Uterus (tissue), 3 donors: ENCODE measurements at regions not wholly inside any gene's neighbourhood (a gene's known extent, or its start where the extent isn't known, plus 50 kb on each side); places are given as distances from the start of the nearest gene placed in this dataset.

Experiments
- DNase-seq, 2 donors: peaks; one replicate each; pipeline ENCODE4 v3.0.0-alpha.2; 2019 to 2020
- H3K27ac ChIP-seq, 2 donors: fragments of 200-600 bp; sonication (generic); 1 replicate in 1 of 2; 2 replicates in 1 of 2; pipeline ENCODE4 v1.5.1; 2016 to 2018
- H3K27me3 ChIP-seq, 2 donors: fragments of 200-600 bp; sonication (generic); one replicate each; pipeline ENCODE4 v1.5.1; 2018 to 2019; ENCODE audit warnings: control low read depth in 1 of 2
- H3K36me3 ChIP-seq, 2 donors: fragments of 200-600 bp; sonication (generic); one replicate each; pipeline ENCODE4 v1.5.1; 2019; ENCODE audit warnings: control low read depth in 1 of 2
- H3K4me1 ChIP-seq, 2 donors: fragments of 200-600 bp; sonication (generic); one replicate each; pipeline ENCODE4 v1.5.1; 2018 to 2019; ENCODE audit warnings: control low read depth in 1 of 2
- H3K4me3 ChIP-seq, 2 donors: fragments of 200-600 bp; sonication (generic); 1 replicate in 1 of 2; 2 replicates in 1 of 2; pipeline ENCODE4 v1.5.1; 2018 to 2019; ENCODE audit warnings: mild to moderate bottlenecking in 1 of 2
- H3K9me3 ChIP-seq, 2 donors: fragments of 200-600 bp; sonication (generic); one replicate each; pipeline ENCODE4 v1.5.1; 2019; ENCODE audit warnings: control low read depth in 1 of 2
- CTCF ChIP-seq, 4 experiments: fragments of 200-600 bp in 2 of 4; fragments of 450-650 bp in 2 of 4; sonication (generic) in 2 of 4; IDR thresholded peaks; one replicate each; pipeline ENCODE4 v1.5.1; 2016 to 2019; ENCODE audit warnings: antibody characterized with exemption in 4 of 4, mild to moderate bottlenecking in 2 of 4, moderate library complexity in 1 of 4
- POLR2A ChIP-seq, 2 donors: fragments of 450-650 bp; IDR thresholded peaks; one replicate each; pipeline ENCODE4 v1.6.1; 2016; ENCODE audit warnings: antibody characterized with exemption in 2 of 2, mild to moderate bottlenecking in 1 of 2, moderate library complexity in 1 of 2
- intact Hi-C: fragments of 100-400 bp; cut with DNase I; formaldehyde crosslinking; loops from one replicate; pipeline ENCODE4 v1.15.1; 2023; ENCODE audit warnings: low total_unique reads
- donor health status: DM: yes; HTN: yes; CAD: no.

- TF ChIP-seq CTCF (IDR thresholded peaks at IDR 0.05) (no peak), POLR2A (IDR thresholded peaks at IDR 0.05) (no peak)
- DNase-seq = no peak
- no peak overlapping the region for H3K27ac ChIP-seq
- H3K4me1 ChIP-seq = no peaks in the 10 kb centered on the region
- no peaks in the 10 kb centered on the region for H3K36me3 ChIP-seq
- no peaks in the 10 kb centered on the region for H3K9me3 ChIP-seq
- no peak overlapping the region for H3K4me3 ChIP-seq
- intact Hi-C loops = no loop called here
- H3K27me3 ChIP-seq = peaks cover 0 to 2% of the 10 kb centered on the region in 2 donors
Observed at GRCh38 chr7:31398815-31399214, 58.3 kb upstream of the NEUROD6 start.

GRCh38 chr7:31407178-31407676, 66.7 kb upstream of the NEUROD6 start:
- H3K4me3 ChIP-seq = no peak overlapping the region
- no peaks in the 10 kb centered on the region for H3K36me3 ChIP-seq
- H3K9me3 ChIP-seq = no peaks in the 10 kb centered on the region
- no peak overlapping the region for H3K27ac ChIP-seq
- TF ChIP-seq CTCF (IDR thresholded peaks at IDR 0.05) = no peak
- TF ChIP-seq POLR2A (IDR thresholded peaks at IDR 0.05) = no peak
- H3K4me1 ChIP-seq = no peaks in the 10 kb centered on the region
- peaks cover 0 to 3% of the 10 kb centered on the region in 2 donors for H3K27me3 ChIP-seq
- DNase-seq = no peak
- intact Hi-C loops = no loop called here

- no peak overlapping the region for H3K27ac ChIP-seq
- H3K4me1 ChIP-seq = no peaks in the 10 kb centered on the region
- H3K27me3 ChIP-seq = peaks cover 0 to 3% of the 10 kb centered on the region in 2 donors
- intact Hi-C loops = no loop called here
- H3K36me3 ChIP-seq = no peaks in the 10 kb centered on the region
- no peak for DNase-seq
- TF ChIP-seq POLR2A (IDR thresholded peaks at IDR 0.05) (no peak), CTCF (IDR thresholded peaks at IDR 0.05) (no peak)
- H3K4me3 ChIP-seq = no peak overlapping the region
- H3K9me3 ChIP-seq = no peaks in the 10 kb centered on the region
Observed at GRCh38 chr7:31408140-31408729, 67.7 kb upstream of the NEUROD6 start.

- no peak for TF ChIP-seq POLR2A (IDR thresholded peaks at IDR 0.05)
- TF ChIP-seq CTCF (IDR thresholded peaks at IDR 0.05) = no peak
- Histone ChIP-seq H3K27me3 (no peaks in the 10 kb centered on the region), H3K36me3 (no peaks in the 10 kb centered on the region), H3K27ac (no peak overlapping the region), H3K4me1 (no peaks in the 10 kb centered on the region), H3K9me3 (no peaks in the 10 kb centered on the region), H3K4me3 (no peak overlapping the region)
- DNase-seq = no peak
- intact Hi-C loops = no loop called here
Observed at GRCh38 chr7:31410265-31410664, 69.7 kb upstream of the NEUROD6 start.

- Histone ChIP-seq H3K36me3 (no peaks in the 10 kb centered on the region), H3K27ac (no peak overlapping the region), H3K9me3 (no peaks in the 10 kb centered on the region), H3K4me3 (no peak overlapping the region), H3K4me1 (no peaks in the 10 kb centered on the region), H3K27me3 (no peaks in the 10 kb centered on the region)
- no peak for DNase-seq
- intact Hi-C loops = no loop called here
- TF ChIP-seq POLR2A (IDR thresholded peaks at IDR 0.05) (no peak), CTCF (IDR thresholded peaks at IDR 0.05) (no peak)
Observed at GRCh38 chr7:31411416-31411815, 70.9 kb upstream of the NEUROD6 start.
